ENCODE measurements at regions not wholly inside any gene's neighbourhood (a gene's known extent, or its start where the extent isn't known, plus 50 kb on each side); places are given as distances from the start of the nearest gene placed in this dataset.
"Not testable (repeated sequence)": the region's sequence is repeated elsewhere in the genome, so short reads cannot be mapped to it uniquely, and the experiment has no call there.

DNA sequence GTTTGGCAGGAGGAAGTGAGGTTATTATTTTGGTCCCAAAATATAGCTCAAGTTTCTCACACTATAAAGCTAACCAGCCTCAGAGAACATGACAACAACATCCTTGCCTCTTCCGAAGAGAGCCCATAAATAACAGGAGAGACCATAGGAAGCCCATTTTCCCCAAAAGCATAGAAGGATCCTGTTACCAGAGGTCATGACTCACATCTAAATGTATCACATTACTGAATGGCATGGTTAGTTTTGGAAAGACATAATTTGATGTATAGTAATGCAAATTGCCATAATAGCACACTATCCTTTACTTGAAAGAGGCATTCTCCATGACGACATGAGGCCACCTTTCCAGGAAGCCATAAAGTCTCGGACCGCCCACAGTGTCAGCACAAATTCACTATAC, 238.8 kb upstream of the GRIA3 start:
- H3K9ac ChIP-seq (ENCODE audit: low read length): no peak overlapping the region
- no peak overlapping the region for H3K27ac ChIP-seq (ENCODE audit: low read length)
- no peaks in the 10 kb centered on the region for H3K9me2 ChIP-seq (replicated peaks; ENCODE audit: insufficient read depth, low read length)
- no peak overlapping the region for H2AFZ ChIP-seq (ENCODE audit: low read length)
- no peak for TF ChIP-seq EZH2 (optimal IDR thresholded peaks at IDR 0.05; ENCODE audit: low read depth, low read length)
- TF ChIP-seq, protein P1, sequence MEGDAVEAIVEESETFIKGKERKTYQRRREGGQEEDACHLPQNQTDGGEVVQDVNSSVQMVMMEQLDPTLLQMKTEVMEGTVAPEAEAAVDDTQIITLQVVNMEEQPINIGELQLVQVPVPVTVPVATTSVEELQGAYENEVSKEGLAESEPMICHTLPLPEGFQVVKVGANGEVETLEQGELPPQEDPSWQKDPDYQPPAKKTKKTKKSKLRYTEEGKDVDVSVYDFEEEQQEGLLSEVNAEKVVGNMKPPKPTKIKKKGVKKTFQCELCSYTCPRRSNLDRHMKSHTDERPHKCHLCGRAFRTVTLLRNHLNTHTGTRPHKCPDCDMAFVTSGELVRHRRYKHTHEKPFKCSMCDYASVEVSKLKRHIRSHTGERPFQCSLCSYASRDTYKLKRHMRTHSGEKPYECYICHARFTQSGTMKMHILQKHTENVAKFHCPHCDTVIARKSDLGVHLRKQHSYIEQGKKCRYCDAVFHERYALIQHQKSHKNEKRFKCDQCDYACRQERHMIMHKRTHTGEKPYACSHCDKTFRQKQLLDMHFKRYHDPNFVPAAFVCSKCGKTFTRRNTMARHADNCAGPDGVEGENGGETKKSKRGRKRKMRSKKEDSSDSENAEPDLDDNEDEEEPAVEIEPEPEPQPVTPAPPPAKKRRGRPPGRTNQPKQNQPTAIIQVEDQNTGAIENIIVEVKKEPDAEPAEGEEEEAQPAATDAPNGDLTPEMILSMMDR (IDR thresholded peaks at IDR 0.05; ENCODE audit: low read length): no peak
- no peak for TF ChIP-seq EZH2phosphoT487 (IDR thresholded peaks at IDR 0.05; ENCODE audit: low read length)
- H3K4me2 ChIP-seq (ENCODE audit: low read depth, low read length): no peak overlapping the region
- no peaks in the 10 kb centered on the region for H4K20me1 ChIP-seq (ENCODE audit: insufficient read depth, low read length)
- DNase-seq: no peak
- no peaks in the 10 kb centered on the region for H3K27me3 ChIP-seq (replicated peaks; ENCODE audit: insufficient read depth, low read length)
- H3K4me1 ChIP-seq (ENCODE audit: low read length): no peaks in the 10 kb centered on the region
- no peak overlapping the region for H3K4me3 ChIP-seq (ENCODE audit: low read length)
- no peaks in the 10 kb centered on the region for H3K9me3 ChIP-seq (replicated peaks; ENCODE audit: insufficient read depth, low read length)
- H3K36me3 ChIP-seq (replicated peaks; ENCODE audit: insufficient read depth, low read length): no peaks in the 10 kb centered on the region
- H3F3A ChIP-seq (ENCODE audit: insufficient read depth, low read length): no peaks in the 10 kb centered on the region
- no peaks in the 10 kb centered on the region for H3K79me2 ChIP-seq (ENCODE audit: low read length)

DNA sequence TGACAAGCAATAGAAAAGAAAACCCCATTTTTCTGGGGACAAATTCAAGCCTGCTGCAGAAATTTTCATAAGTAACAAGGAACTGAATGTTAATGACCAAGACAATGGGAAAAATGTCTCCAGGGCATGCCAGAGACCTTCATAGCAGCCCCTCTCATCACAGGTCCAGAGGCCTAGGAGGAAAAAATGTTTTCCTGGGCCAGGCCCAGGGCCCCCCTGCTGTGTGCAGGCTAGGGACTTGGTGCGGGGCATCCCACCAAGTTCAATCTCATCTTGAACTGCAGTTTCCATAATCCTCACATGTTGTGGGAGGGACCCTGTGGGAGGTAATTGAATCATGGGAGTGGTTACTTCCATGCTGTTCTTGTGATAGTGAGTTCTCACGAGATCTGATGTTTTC, 211.5 kb upstream of the GRIA3 start:
- Histone ChIP-seq H3K36me3 (replicated peaks; ENCODE audit: insufficient read depth, low read length) (no peaks in the 10 kb centered on the region), H4K20me1 (ENCODE audit: insufficient read depth, low read length) (no peaks in the 10 kb centered on the region; the same call in 1 of the 2 replicates), H3K79me2 (ENCODE audit: low read length) (no peaks in the 10 kb centered on the region), H3K4me2 (ENCODE audit: low read depth, low read length) (no peak overlapping the region), H3K4me3 (ENCODE audit: low read length) (no peak overlapping the region), H3K9ac (ENCODE audit: low read length) (no peak overlapping the region), H3K27ac (ENCODE audit: low read length) (no peak overlapping the region), H3K27me3 (replicated peaks; ENCODE audit: insufficient read depth, low read length) (no peaks in the 10 kb centered on the region), H3K9me2 (replicated peaks; ENCODE audit: insufficient read depth, low read length) (no peaks in the 10 kb centered on the region), H3K9me3 (replicated peaks; ENCODE audit: insufficient read depth, low read length) (no peaks in the 10 kb centered on the region), H3K4me1 (ENCODE audit: low read length) (no peaks in the 10 kb centered on the region), H2AFZ (ENCODE audit: low read length) (no peak overlapping the region), H3F3A (ENCODE audit: insufficient read depth, low read length) (no peaks in the 10 kb centered on the region)
- TF ChIP-seq, protein P1 (IDR thresholded peaks at IDR 0.05; ENCODE audit: low read length): no peak
- TF ChIP-seq EZH2 (optimal IDR thresholded peaks at IDR 0.05; ENCODE audit: low read depth, low read length) (no peak), EZH2phosphoT487 (IDR thresholded peaks at IDR 0.05; ENCODE audit: low read length) (no peak)
- no peak for DNase-seq

DNA sequence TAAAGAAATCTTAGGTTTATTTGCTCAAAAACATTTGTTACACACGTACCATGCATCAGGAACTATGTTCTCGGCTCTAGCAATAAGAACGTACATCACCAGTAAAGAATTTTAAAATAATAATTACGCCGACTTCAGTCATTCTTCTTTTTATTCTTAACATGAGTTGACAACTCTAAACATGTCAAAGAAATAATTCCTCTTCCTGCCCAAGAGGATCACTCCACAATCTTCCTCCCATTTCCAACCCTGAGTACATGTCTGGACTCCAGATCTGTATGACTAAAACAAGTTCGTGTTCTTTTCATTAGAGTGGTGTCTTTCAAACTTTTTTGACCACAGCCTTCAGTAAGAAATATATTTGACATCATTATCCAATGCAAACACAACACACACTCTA, 201.6 kb upstream of the GRIA3 start:
- no peak for DNase-seq
- H3K4me3 ChIP-seq (ENCODE audit: low read length): no peak overlapping the region
- no peak overlapping the region for H3K27ac ChIP-seq (ENCODE audit: low read length)
- H3K79me2 ChIP-seq (ENCODE audit: low read length): no peaks in the 10 kb centered on the region
- TF ChIP-seq, protein P1 (IDR thresholded peaks at IDR 0.05; ENCODE audit: low read length): no peak
- no peaks in the 10 kb centered on the region for H4K20me1 ChIP-seq (ENCODE audit: insufficient read depth, low read length)
- no peaks in the 10 kb centered on the region for H3K36me3 ChIP-seq (replicated peaks; ENCODE audit: insufficient read depth, low read length)
- H3K4me2 ChIP-seq (ENCODE audit: low read depth, low read length): no peak overlapping the region
- no peak overlapping the region for H2AFZ ChIP-seq (ENCODE audit: low read length)
- H3K9me3 ChIP-seq (replicated peaks; ENCODE audit: insufficient read depth, low read length): no peaks in the 10 kb centered on the region
- H3F3A ChIP-seq (ENCODE audit: insufficient read depth, low read length): no peaks in the 10 kb centered on the region
- no peaks in the 10 kb centered on the region for H3K4me1 ChIP-seq (ENCODE audit: low read length)
- H3K9ac ChIP-seq (ENCODE audit: low read length): no peak overlapping the region
- H3K27me3 ChIP-seq (replicated peaks; ENCODE audit: insufficient read depth, low read length): no peaks in the 10 kb centered on the region
- H3K9me2 ChIP-seq (replicated peaks; ENCODE audit: insufficient read depth, low read length): no peaks in the 10 kb centered on the region

DNA sequence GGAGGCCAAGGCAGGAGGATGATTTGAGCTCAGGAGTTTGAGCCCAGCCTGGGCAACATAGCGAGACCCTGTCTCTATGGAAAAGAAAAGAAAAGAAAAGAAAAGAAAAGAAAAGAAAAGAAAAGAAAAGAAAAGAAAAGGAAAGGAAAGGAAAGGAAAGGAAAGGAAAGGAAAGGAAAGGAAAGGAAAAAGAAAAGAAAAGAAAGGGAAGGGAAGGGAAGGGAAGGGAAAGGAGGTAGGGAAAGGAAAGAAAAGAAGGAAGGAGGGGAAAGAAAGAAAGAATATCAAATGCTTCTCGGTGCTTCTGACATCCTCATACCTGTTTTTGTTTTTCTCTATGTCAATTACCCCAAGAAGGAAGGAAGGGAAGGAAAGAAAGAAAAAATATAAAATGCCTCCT, 181.2 kb upstream of the GRIA3 start:
- not testable (repeated sequence) for DNase-seq; H3K27ac ChIP-seq (ENCODE audit: low read length); H3F3A ChIP-seq (ENCODE audit: insufficient read depth, low read length); H3K4me2 ChIP-seq (ENCODE audit: low read depth, low read length); H3K79me2 ChIP-seq (ENCODE audit: low read length); H3K36me3 ChIP-seq (replicated peaks; ENCODE audit: insufficient read depth, low read length); H3K9ac ChIP-seq (ENCODE audit: low read length); H4K20me1 ChIP-seq (ENCODE audit: insufficient read depth, low read length); H3K9me2 ChIP-seq (replicated peaks; ENCODE audit: insufficient read depth, low read length); H3K27me3 ChIP-seq (replicated peaks; ENCODE audit: insufficient read depth, low read length); H3K9me3 ChIP-seq (replicated peaks; ENCODE audit: insufficient read depth, low read length); H3K4me1 ChIP-seq (ENCODE audit: low read length); H3K4me3 ChIP-seq (ENCODE audit: low read length); H2AFZ ChIP-seq (ENCODE audit: low read length)
